WTC11 (cell line): ENCODE measurements at regions not wholly inside any gene's neighbourhood (a gene's known extent, or its start where the extent isn't known, plus 50 kb on each side); places are given as distances from the start of the nearest gene placed in this dataset.

Experiments
- ATAC-seq: fragments of 200-7000 bp; cut with Tn5 transposase; 2 replicates; pipeline ENCODE4 v1.10.0; 2021; ENCODE audit warnings: mild to moderate bottlenecking, moderate library complexity
- CTCF ChIA-PET: fragments of 300-600 bp; sonication (Branson Sonifier 250); formaldehyde crosslinking; loops from one replicate; lab custom pipeline; 2021; ENCODE audit warnings: antibody characterized with exemption; lab: Charles Lee
- POLR2A ChIA-PET: fragments of 350-600 bp; sonication (Branson Sonifier 250); formaldehyde crosslinking; loops from one replicate; lab custom pipeline; 2021; ENCODE audit warnings: antibody characterized with exemption; lab: Charles Lee
- DNase-seq: peaks from one replicate; pipeline ENCODE4 v3.0.0; 2021; ENCODE audit warnings: low spot score
- H3K27ac Mint-ChIP-seq: 2 replicates; pipeline ENCODE4 v1.8.0; 2021; ENCODE audit warnings: mixed read lengths
- H3K27me3 Mint-ChIP-seq: 2 replicates; pipeline ENCODE4 v1.8.0; 2021; ENCODE audit warnings: low read depth, mild to moderate bottlenecking, moderate library complexity, mixed read lengths
- H3K36me3 Mint-ChIP-seq: 2 replicates; pipeline ENCODE4 v1.8.0; 2021; ENCODE audit warnings: mixed read lengths
- H3K4me1 Mint-ChIP-seq: 2 replicates; pipeline ENCODE4 v1.8.0; 2022; ENCODE audit warnings: mixed read lengths
- H3K4me3 Mint-ChIP-seq: 2 replicates; pipeline ENCODE4 v1.8.0; 2021; ENCODE audit warnings: mild to moderate bottlenecking, moderate library complexity, mixed read lengths
- H3K9me3 Mint-ChIP-seq: 2 replicates; pipeline ENCODE4 v1.8.0; 2021; ENCODE audit warnings: mixed read lengths
- AFF4 ChIP-seq: sonication (generic); formaldehyde crosslinking; IDR thresholded peaks from 2 replicates; pipeline ENCODE4 v1.8.1; 2023; ENCODE audit warnings: mild to moderate bottlenecking, missing genetic modification reagents, borderline replicate concordance
- ARID4B ChIP-seq: sonication (generic); formaldehyde crosslinking; IDR thresholded peaks from 2 replicates; pipeline ENCODE4 v1.8.0; 2023; ENCODE audit warnings: missing genetic modification reagents, mild to moderate bottlenecking, borderline replicate concordance
- ATF6 ChIP-seq: sonication (generic); formaldehyde crosslinking; IDR thresholded peaks from 2 replicates; pipeline ENCODE4 v1.8.1; 2023; ENCODE audit warnings: mild to moderate bottlenecking, missing genetic modification reagents
- CREM ChIP-seq: sonication (generic); formaldehyde crosslinking; IDR thresholded peaks from 2 replicates; pipeline ENCODE4 v1.8.1; 2022; ENCODE audit warnings: mild to moderate bottlenecking, missing genetic modification reagents, moderate library complexity
- ETV6 ChIP-seq: sonication (generic); formaldehyde crosslinking; IDR thresholded peaks from 2 replicates; pipeline ENCODE4 v1.8.1; 2022; ENCODE audit warnings: mild to moderate bottlenecking, missing genetic modification reagents
- FOXP1 ChIP-seq: sonication (generic); formaldehyde crosslinking; IDR thresholded peaks from 2 replicates; pipeline ENCODE4 v1.8.0; 2022; ENCODE audit warnings: missing genetic modification reagents, mild to moderate bottlenecking, moderate library complexity, borderline replicate concordance
- GTF2I ChIP-seq: fragments of 250-450 bp; sonication (Bioruptor Pico); conservative IDR thresholded peaks from 2 replicates; pipeline ENCODE4 v1.4.0; 2021; ENCODE audit warnings: mild to moderate bottlenecking
- IRF1 ChIP-seq: sonication (generic); formaldehyde crosslinking; IDR thresholded peaks from 2 replicates; pipeline ENCODE4 v1.8.0; 2023; ENCODE audit warnings: missing genetic modification reagents
- JUN ChIP-seq: sonication (generic); formaldehyde crosslinking; IDR thresholded peaks from 2 replicates; pipeline ENCODE4 v1.8.0; 2023; ENCODE audit warnings: mild to moderate bottlenecking, missing genetic modification reagents
- MYBL2 ChIP-seq: sonication (generic); formaldehyde crosslinking; IDR thresholded peaks from 2 replicates; pipeline ENCODE4 v1.8.1; 2023; ENCODE audit warnings: mild to moderate bottlenecking, moderate library complexity, missing genetic modification reagents
- NR2C2 ChIP-seq: sonication (generic); formaldehyde crosslinking; IDR thresholded peaks from 2 replicates; pipeline ENCODE4 v1.8.0; 2022; ENCODE audit warnings: mild to moderate bottlenecking, missing genetic modification reagents
- NR3C1 ChIP-seq: sonication (generic); formaldehyde crosslinking; conservative IDR thresholded peaks from 2 replicates; pipeline ENCODE4 v1.8.1; 2023; ENCODE audit warnings: low read depth, mild to moderate bottlenecking, missing genetic modification reagents
- SOX15 ChIP-seq: fragments of 250-450 bp; sonication (Bioruptor Pico); IDR thresholded peaks from 2 replicates; pipeline ENCODE4 v1.9.0; 2021; ENCODE audit warnings: mild to moderate bottlenecking
- SP1 ChIP-seq: sonication (generic); formaldehyde crosslinking; conservative IDR thresholded peaks from 2 replicates; pipeline ENCODE4 v1.8.1; 2022; ENCODE audit warnings: missing genetic modification reagents
- TP53 ChIP-seq: sonication (generic); formaldehyde crosslinking; IDR thresholded peaks from 2 replicates; pipeline ENCODE4 v1.8.1; 2023; ENCODE audit warnings: mild to moderate bottlenecking, missing genetic modification reagents
- ZBTB43 ChIP-seq: sonication (generic); formaldehyde crosslinking; IDR thresholded peaks from 2 replicates; pipeline ENCODE4 v1.8.1; 2023; ENCODE audit warnings: mild to moderate bottlenecking, missing genetic modification reagents
- ZMAT4 ChIP-seq: fragments of 250-450 bp; sonication (Bioruptor Pico); IDR thresholded peaks from 2 replicates; pipeline ENCODE4 v1.9.0; 2021; ENCODE audit warnings: mild to moderate bottlenecking
- ZNF281 ChIP-seq: sonication (generic); formaldehyde crosslinking; IDR thresholded peaks from 2 replicates; pipeline ENCODE4 v1.8.0; 2023; ENCODE audit warnings: mild to moderate bottlenecking, missing genetic modification reagents
- ZSCAN18 ChIP-seq: fragments of 250-450 bp; sonication (Bioruptor Pico); IDR thresholded peaks from 2 replicates; pipeline ENCODE4 v2.1.2; 2022; ENCODE audit warnings: mild to moderate bottlenecking, moderate library complexity

- TF ChIP-seq CREM (CRISPR knock-in tag) (no peak), ZSCAN18 (no peak), ZMAT4 (CRISPR knock-in tag) (no peak), ZBTB43 (no peak), MYBL2 (CRISPR knock-in tag) (no peak), NR3C1 (CRISPR knock-in tag) (no peak), ARID4B (no peak), AFF4 (no peak), NR2C2 (CRISPR knock-in tag) (no peak), TP53 (CRISPR knock-in tag) (no peak), IRF1 (CRISPR knock-in tag) (no peak), GTF2I (no peak), ETV6 (CRISPR knock-in tag) (no peak), SOX15 (CRISPR knock-in tag) (no peak), FOXP1 (CRISPR knock-in tag) (no peak), JUN (CRISPR knock-in tag) (no peak), ZNF281 (CRISPR knock-in tag) (no peak), SP1 (CRISPR knock-in tag) (no peak), ATF6 (CRISPR knock-in tag) (no peak)
- DNase-seq: no peak
- no peaks in the 10 kb centered on the region for H3K36me3 Mint-ChIP-seq
- H3K9me3 Mint-ChIP-seq: peaks cover 9% of the 10 kb centered on the region
- no peaks in the 10 kb centered on the region for H3K4me1 Mint-ChIP-seq
- no peak overlapping the region for H3K4me3 Mint-ChIP-seq
- ATAC-seq: no peak
- ChIA-PET POLR2A (no interaction called here), CTCF (interaction anchor here (0.6 to 0.7 kb wide), 2 partner anchors 25 to 153 kb away, joined by 3 read pairs; no protein-coding TSS in a partner anchor)
- no peaks in the 10 kb centered on the region for H3K27me3 Mint-ChIP-seq
- H3K27ac Mint-ChIP-seq: no peak overlapping the region
These were observed 1253.2 kb downstream of the EFNA5 start for GRCh38 chr5:106417566-106417965.
